WTC11 (cell line): ENCODE measurements at regions not wholly inside any gene's neighbourhood (a gene's known extent, or its start where the extent isn't known, plus 50 kb on each side); places are given as distances from the start of the nearest gene placed in this dataset.

ENCODE experiments used
- ATAC-seq: fragments of 200-7000 bp; cut with Tn5 transposase; 2 replicates; pipeline ENCODE4 v1.10.0; 2021; ENCODE audit warnings: mild to moderate bottlenecking, moderate library complexity
- CTCF ChIA-PET: fragments of 300-600 bp; sonication (Branson Sonifier 250); formaldehyde crosslinking; loops from one replicate; lab custom pipeline; 2021; ENCODE audit warnings: antibody characterized with exemption; lab: Charles Lee
- POLR2A ChIA-PET: fragments of 350-600 bp; sonication (Branson Sonifier 250); formaldehyde crosslinking; loops from one replicate; lab custom pipeline; 2021; ENCODE audit warnings: antibody characterized with exemption; lab: Charles Lee
- DNase-seq: peaks from one replicate; pipeline ENCODE4 v3.0.0; 2021; ENCODE audit warnings: low spot score
- H3K27ac Mint-ChIP-seq: 2 replicates; pipeline ENCODE4 v1.8.0; 2021; ENCODE audit warnings: mixed read lengths
- H3K27me3 Mint-ChIP-seq: 2 replicates; pipeline ENCODE4 v1.8.0; 2021; ENCODE audit warnings: low read depth, mild to moderate bottlenecking, moderate library complexity, mixed read lengths
- H3K36me3 Mint-ChIP-seq: 2 replicates; pipeline ENCODE4 v1.8.0; 2021; ENCODE audit warnings: mixed read lengths
- H3K4me1 Mint-ChIP-seq: 2 replicates; pipeline ENCODE4 v1.8.0; 2022; ENCODE audit warnings: mixed read lengths
- H3K4me3 Mint-ChIP-seq: 2 replicates; pipeline ENCODE4 v1.8.0; 2021; ENCODE audit warnings: mild to moderate bottlenecking, moderate library complexity, mixed read lengths
- H3K9me3 Mint-ChIP-seq: 2 replicates; pipeline ENCODE4 v1.8.0; 2021; ENCODE audit warnings: mixed read lengths
- CREB1 ChIP-seq: sonication (generic); formaldehyde crosslinking; IDR thresholded peaks from 2 replicates; pipeline ENCODE4 v1.8.0; 2023; ENCODE audit warnings: mild to moderate bottlenecking, missing genetic modification reagents
- ELF4 ChIP-seq: sonication (generic); formaldehyde crosslinking; IDR thresholded peaks from 2 replicates; pipeline ENCODE4 v1.8.1; 2022; ENCODE audit warnings: low read depth, mild to moderate bottlenecking, moderate library complexity, missing genetic modification reagents
- FOXK1 ChIP-seq: sonication (generic); formaldehyde crosslinking; IDR thresholded peaks from 2 replicates; pipeline ENCODE4 v1.8.0; 2022; ENCODE audit warnings: mild to moderate bottlenecking, moderate library complexity, missing genetic modification reagents
- HMGA2 ChIP-seq: fragments of 250-450 bp; sonication (Bioruptor Pico); IDR thresholded peaks from 2 replicates; pipeline ENCODE4 v1.4.0; 2021; ENCODE audit warnings: mild to moderate bottlenecking, moderate library complexity
- KAT7 ChIP-seq: sonication (generic); formaldehyde crosslinking; IDR thresholded peaks from 2 replicates; pipeline ENCODE4 v1.8.1; 2023; ENCODE audit warnings: missing genetic modification reagents, mild to moderate bottlenecking, borderline replicate concordance
- MYBL2 ChIP-seq: sonication (generic); formaldehyde crosslinking; IDR thresholded peaks from 2 replicates; pipeline ENCODE4 v1.8.1; 2023; ENCODE audit warnings: mild to moderate bottlenecking, moderate library complexity, missing genetic modification reagents
- NFYB ChIP-seq: sonication (generic); formaldehyde crosslinking; conservative IDR thresholded peaks from 2 replicates; pipeline ENCODE4 v1.8.0; 2022; ENCODE audit warnings: low read depth, missing genetic modification reagents
- NR1H2 ChIP-seq: sonication (generic); formaldehyde crosslinking; IDR thresholded peaks from 2 replicates; pipeline ENCODE4 v1.9.0; 2021; ENCODE audit warnings: mild to moderate bottlenecking, moderate library complexity, missing genetic modification reagents
- NR2C2 ChIP-seq: sonication (generic); formaldehyde crosslinking; IDR thresholded peaks from 2 replicates; pipeline ENCODE4 v1.8.0; 2022; ENCODE audit warnings: mild to moderate bottlenecking, missing genetic modification reagents
- NR3C1 ChIP-seq: sonication (generic); formaldehyde crosslinking; conservative IDR thresholded peaks from 2 replicates; pipeline ENCODE4 v1.8.1; 2023; ENCODE audit warnings: low read depth, mild to moderate bottlenecking, missing genetic modification reagents
- SMAD3 ChIP-seq: sonication (generic); formaldehyde crosslinking; IDR thresholded peaks from 2 replicates; pipeline ENCODE4 v1.8.0; 2022; ENCODE audit warnings: missing genetic modification reagents, mild to moderate bottlenecking, borderline replicate concordance
- SMAD4 ChIP-seq: sonication (generic); formaldehyde crosslinking; IDR thresholded peaks from 2 replicates; pipeline ENCODE4 v1.8.0; 2022; ENCODE audit warnings: mild to moderate bottlenecking, missing genetic modification reagents
- SP1 ChIP-seq: sonication (generic); formaldehyde crosslinking; conservative IDR thresholded peaks from 2 replicates; pipeline ENCODE4 v1.8.1; 2022; ENCODE audit warnings: missing genetic modification reagents
- TCF7 ChIP-seq: sonication (generic); formaldehyde crosslinking; IDR thresholded peaks from 2 replicates; pipeline ENCODE4 v1.8.0; 2022; ENCODE audit warnings: mild to moderate bottlenecking, low read depth, missing genetic modification reagents, moderate library complexity
- ZNF121 ChIP-seq: sonication (generic); formaldehyde crosslinking; IDR thresholded peaks from 2 replicates; pipeline ENCODE4 v1.8.0; 2023; ENCODE audit warnings: missing genetic modification reagents
- ZNF232 ChIP-seq: sonication (generic); formaldehyde crosslinking; IDR thresholded peaks from 2 replicates; pipeline ENCODE4 v1.8.0; 2022; ENCODE audit warnings: mild to moderate bottlenecking, missing genetic modification reagents
- ZNF416 ChIP-seq: fragments of 250-450 bp; sonication (Bioruptor Pico); IDR thresholded peaks from 2 replicates; pipeline ENCODE4 v1.9.0; 2021; ENCODE audit warnings: mild to moderate bottlenecking, inconsistent platforms
- TF ChIP-seq, protein P1 (sequence below): fragments of 250-450 bp; sonication (Bioruptor Pico); IDR thresholded peaks from 2 replicates; pipeline ENCODE4 v1.9.0; 2021; ENCODE audit warnings: mild to moderate bottlenecking, borderline replicate concordance
- TF ChIP-seq, protein P2 (sequence below): sonication (generic); formaldehyde crosslinking; IDR thresholded peaks from 2 replicates; pipeline ENCODE4 v1.8.1; 2023; ENCODE audit warnings: mild to moderate bottlenecking, missing genetic modification reagents, moderate library complexity
- TF ChIP-seq, protein P3 (sequence below): sonication (generic); formaldehyde crosslinking; IDR thresholded peaks from 2 replicates; pipeline ENCODE4 v1.8.1; 2022; ENCODE audit warnings: low read depth, missing genetic modification reagents, borderline replicate concordance
- TF ChIP-seq, protein P4 (sequence below): sonication (generic); formaldehyde crosslinking; conservative IDR thresholded peaks from 2 replicates; pipeline ENCODE4 v1.8.1; 2022; ENCODE audit warnings: mild to moderate bottlenecking, missing genetic modification reagents
- TF ChIP-seq, protein P5 (sequence below): sonication (generic); formaldehyde crosslinking; IDR thresholded peaks from 2 replicates; pipeline ENCODE4 v1.8.0; 2023; ENCODE audit warnings: missing genetic modification reagents
- TF ChIP-seq, protein P6 (sequence below): sonication (generic); formaldehyde crosslinking; IDR thresholded peaks from 2 replicates; pipeline ENCODE4 v1.8.0; 2022; ENCODE audit warnings: mild to moderate bottlenecking, missing genetic modification reagents
- TF ChIP-seq, protein P7 (sequence below): sonication (generic); formaldehyde crosslinking; IDR thresholded peaks from 2 replicates; pipeline ENCODE4 v1.8.0; 2022; ENCODE audit warnings: mild to moderate bottlenecking, missing genetic modification reagents
- TF ChIP-seq, protein P8 (sequence below): sonication (generic); formaldehyde crosslinking; IDR thresholded peaks from 2 replicates; pipeline ENCODE4 v1.8.0; 2022; ENCODE audit warnings: mild to moderate bottlenecking, missing genetic modification reagents

DNA sequence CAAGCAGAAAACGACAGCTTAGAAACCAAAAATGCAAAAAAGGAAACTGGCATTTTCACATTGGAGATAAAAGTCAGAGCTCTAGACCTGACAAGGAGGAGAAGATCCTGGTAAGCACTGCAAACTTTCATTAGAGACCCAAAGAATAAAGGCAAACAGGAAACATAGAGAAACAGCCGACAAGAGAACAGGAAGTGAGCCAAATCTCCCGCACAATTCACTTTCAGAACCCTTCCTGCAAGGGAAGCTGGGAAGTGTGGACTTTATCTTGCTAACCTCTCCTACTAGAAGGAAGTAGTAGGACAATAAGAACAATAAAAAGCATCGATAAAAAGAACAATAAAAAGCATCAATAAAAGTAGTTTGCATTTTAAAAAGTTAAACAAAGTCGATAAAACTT is 417.8 kb upstream of the SPHKAP start (continued):
- TF ChIP-seq, protein P1, sequence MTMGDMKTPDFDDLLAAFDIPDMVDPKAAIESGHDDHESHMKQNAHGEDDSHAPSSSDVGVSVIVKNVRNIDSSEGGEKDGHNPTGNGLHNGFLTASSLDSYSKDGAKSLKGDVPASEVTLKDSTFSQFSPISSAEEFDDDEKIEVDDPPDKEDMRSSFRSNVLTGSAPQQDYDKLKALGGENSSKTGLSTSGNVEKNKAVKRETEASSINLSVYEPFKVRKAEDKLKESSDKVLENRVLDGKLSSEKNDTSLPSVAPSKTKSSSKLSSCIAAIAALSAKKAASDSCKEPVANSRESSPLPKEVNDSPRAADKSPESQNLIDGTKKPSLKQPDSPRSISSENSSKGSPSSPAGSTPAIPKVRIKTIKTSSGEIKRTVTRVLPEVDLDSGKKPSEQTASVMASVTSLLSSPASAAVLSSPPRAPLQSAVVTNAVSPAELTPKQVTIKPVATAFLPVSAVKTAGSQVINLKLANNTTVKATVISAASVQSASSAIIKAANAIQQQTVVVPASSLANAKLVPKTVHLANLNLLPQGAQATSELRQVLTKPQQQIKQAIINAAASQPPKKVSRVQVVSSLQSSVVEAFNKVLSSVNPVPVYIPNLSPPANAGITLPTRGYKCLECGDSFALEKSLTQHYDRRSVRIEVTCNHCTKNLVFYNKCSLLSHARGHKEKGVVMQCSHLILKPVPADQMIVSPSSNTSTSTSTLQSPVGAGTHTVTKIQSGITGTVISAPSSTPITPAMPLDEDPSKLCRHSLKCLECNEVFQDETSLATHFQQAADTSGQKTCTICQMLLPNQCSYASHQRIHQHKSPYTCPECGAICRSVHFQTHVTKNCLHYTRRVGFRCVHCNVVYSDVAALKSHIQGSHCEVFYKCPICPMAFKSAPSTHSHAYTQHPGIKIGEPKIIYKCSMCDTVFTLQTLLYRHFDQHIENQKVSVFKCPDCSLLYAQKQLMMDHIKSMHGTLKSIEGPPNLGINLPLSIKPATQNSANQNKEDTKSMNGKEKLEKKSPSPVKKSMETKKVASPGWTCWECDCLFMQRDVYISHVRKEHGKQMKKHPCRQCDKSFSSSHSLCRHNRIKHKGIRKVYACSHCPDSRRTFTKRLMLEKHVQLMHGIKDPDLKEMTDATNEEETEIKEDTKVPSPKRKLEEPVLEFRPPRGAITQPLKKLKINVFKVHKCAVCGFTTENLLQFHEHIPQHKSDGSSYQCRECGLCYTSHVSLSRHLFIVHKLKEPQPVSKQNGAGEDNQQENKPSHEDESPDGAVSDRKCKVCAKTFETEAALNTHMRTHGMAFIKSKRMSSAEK (CRISPR knock-in tag), result no peak
- TF ChIP-seq, protein P2, sequence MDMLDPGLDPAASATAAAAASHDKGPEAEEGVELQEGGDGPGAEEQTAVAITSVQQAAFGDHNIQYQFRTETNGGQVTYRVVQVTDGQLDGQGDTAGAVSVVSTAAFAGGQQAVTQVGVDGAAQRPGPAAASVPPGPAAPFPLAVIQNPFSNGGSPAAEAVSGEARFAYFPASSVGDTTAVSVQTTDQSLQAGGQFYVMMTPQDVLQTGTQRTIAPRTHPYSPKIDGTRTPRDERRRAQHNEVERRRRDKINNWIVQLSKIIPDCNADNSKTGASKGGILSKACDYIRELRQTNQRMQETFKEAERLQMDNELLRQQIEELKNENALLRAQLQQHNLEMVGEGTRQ (CRISPR knock-in tag), result no peak
- TF ChIP-seq, protein P3, sequence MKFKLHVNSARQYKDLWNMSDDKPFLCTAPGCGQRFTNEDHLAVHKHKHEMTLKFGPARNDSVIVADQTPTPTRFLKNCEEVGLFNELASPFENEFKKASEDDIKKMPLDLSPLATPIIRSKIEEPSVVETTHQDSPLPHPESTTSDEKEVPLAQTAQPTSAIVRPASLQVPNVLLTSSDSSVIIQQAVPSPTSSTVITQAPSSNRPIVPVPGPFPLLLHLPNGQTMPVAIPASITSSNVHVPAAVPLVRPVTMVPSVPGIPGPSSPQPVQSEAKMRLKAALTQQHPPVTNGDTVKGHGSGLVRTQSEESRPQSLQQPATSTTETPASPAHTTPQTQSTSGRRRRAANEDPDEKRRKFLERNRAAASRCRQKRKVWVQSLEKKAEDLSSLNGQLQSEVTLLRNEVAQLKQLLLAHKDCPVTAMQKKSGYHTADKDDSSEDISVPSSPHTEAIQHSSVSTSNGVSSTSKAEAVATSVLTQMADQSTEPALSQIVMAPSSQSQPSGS, result no peak
- TF ChIP-seq NR3C1 (CRISPR knock-in tag) (no peak), NFYB (CRISPR knock-in tag) (no peak), NR2C2 (CRISPR knock-in tag) (no peak), FOXK1 (no peak)
- TF ChIP-seq, protein P4, sequence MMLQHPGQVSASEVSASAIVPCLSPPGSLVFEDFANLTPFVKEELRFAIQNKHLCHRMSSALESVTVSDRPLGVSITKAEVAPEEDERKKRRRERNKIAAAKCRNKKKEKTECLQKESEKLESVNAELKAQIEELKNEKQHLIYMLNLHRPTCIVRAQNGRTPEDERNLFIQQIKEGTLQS (CRISPR knock-in tag), result no peak

DNA sequence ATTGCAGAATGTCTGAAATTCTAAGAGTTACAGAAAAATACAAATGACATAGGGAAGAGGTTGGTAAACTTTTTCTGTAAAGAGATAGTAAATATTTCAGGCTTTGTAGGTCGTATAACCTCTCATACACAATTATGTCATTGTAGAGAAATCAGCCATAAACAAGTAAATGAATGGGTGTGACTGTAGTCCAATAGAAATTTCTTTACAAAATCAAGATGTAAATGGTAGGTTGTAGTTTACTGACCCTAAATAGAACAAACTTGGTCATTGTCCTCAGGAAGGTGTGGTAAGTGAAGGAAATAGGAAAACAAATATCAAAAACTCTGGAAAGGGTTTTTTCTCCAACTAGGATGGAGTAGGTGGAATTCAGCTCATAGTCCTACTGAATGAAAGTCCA is 415.5 kb upstream of the SPHKAP start:
- Mint-ChIP-seq H3K27me3 (no peaks in the 10 kb centered on the region), H3K27ac (no peak overlapping the region), H3K4me1 (peaks cover 10% of the 10 kb centered on the region; the same call in 1 of the 2 replicates), H3K9me3 (no peaks in the 10 kb centered on the region), H3K36me3 (no peaks in the 10 kb centered on the region), H3K4me3 (no peak overlapping the region)
- CTCF ChIA-PET, result no interaction called here
- ATAC-seq (no peak), DNase-seq (no peak)
- POLR2A ChIA-PET, result no interaction called here
- TF ChIP-seq ELF4 (CRISPR knock-in tag), result no peak
- TF ChIP-seq, protein P5, sequence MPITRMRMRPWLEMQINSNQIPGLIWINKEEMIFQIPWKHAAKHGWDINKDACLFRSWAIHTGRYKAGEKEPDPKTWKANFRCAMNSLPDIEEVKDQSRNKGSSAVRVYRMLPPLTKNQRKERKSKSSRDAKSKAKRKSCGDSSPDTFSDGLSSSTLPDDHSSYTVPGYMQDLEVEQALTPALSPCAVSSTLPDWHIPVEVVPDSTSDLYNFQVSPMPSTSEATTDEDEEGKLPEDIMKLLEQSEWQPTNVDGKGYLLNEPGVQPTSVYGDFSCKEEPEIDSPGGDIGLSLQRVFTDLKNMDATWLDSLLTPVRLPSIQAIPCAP (CRISPR knock-in tag), result no peak
- no peak for TF ChIP-seq CREB1 (CRISPR knock-in tag)
- TF ChIP-seq NR1H2 (CRISPR knock-in tag), result no peak
- no peak for TF ChIP-seq NR2C2 (CRISPR knock-in tag)
- TF ChIP-seq TCF7, result no peak
- TF ChIP-seq, protein P6, sequence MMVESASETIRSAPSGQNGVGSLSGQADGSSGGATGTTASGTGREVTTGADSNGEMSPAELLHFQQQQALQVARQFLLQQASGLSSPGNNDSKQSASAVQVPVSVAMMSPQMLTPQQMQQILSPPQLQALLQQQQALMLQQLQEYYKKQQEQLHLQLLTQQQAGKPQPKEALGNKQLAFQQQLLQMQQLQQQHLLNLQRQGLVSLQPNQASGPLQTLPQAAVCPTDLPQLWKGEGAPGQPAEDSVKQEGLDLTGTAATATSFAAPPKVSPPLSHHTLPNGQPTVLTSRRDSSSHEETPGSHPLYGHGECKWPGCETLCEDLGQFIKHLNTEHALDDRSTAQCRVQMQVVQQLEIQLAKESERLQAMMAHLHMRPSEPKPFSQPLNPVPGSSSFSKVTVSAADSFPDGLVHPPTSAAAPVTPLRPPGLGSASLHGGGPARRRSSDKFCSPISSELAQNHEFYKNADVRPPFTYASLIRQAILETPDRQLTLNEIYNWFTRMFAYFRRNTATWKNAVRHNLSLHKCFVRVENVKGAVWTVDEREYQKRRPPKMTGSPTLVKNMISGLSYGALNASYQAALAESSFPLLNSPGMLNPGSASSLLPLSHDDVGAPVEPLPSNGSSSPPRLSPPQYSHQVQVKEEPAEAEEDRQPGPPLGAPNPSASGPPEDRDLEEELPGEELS (CRISPR knock-in tag), result no peak
- TF ChIP-seq MYBL2 (CRISPR knock-in tag), result no peak
- no peak for TF ChIP-seq HMGA2 (CRISPR knock-in tag)
- TF ChIP-seq ZNF121 (CRISPR knock-in tag), result no peak
- TF ChIP-seq, protein P7, sequence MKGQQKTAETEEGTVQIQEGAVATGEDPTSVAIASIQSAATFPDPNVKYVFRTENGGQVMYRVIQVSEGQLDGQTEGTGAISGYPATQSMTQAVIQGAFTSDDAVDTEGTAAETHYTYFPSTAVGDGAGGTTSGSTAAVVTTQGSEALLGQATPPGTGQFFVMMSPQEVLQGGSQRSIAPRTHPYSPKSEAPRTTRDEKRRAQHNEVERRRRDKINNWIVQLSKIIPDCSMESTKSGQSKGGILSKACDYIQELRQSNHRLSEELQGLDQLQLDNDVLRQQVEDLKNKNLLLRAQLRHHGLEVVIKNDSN, result no peak
- TF ChIP-seq KAT7, result no peak
- TF ChIP-seq SMAD4, result no peak
- TF ChIP-seq, protein P3, result no peak
- TF ChIP-seq ZNF232 (CRISPR knock-in tag), result no peak
- TF ChIP-seq SP1 (CRISPR knock-in tag), result no peak
- no peak for TF ChIP-seq SMAD3 (CRISPR knock-in tag)
- no peak for TF ChIP-seq ZNF416 (CRISPR knock-in tag)
- TF ChIP-seq, protein P8, sequence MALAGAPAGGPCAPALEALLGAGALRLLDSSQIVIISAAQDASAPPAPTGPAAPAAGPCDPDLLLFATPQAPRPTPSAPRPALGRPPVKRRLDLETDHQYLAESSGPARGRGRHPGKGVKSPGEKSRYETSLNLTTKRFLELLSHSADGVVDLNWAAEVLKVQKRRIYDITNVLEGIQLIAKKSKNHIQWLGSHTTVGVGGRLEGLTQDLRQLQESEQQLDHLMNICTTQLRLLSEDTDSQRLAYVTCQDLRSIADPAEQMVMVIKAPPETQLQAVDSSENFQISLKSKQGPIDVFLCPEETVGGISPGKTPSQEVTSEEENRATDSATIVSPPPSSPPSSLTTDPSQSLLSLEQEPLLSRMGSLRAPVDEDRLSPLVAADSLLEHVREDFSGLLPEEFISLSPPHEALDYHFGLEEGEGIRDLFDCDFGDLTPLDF (CRISPR knock-in tag), result no peak
- TF ChIP-seq, all 79 proteins: peak for 0
